ENCODE measurements at regions not wholly inside any gene's neighbourhood (a gene's known extent, or its start where the extent isn't known, plus 50 kb on each side); places are given as distances from the start of the nearest gene placed in this dataset.

- TF ChIP-seq CTCF (conservative IDR thresholded peaks at IDR 0.05; ENCODE audit: low read depth in 2 of 2) (no peak), REST (IDR thresholded peaks at IDR 0.05; ENCODE audit: unreplicated experiment) (no peak), CREB1 (CRISPR knock-in tag; IDR thresholded peaks at IDR 0.05; ENCODE audit: low read depth) (no peak), EZH2phosphoT487 (IDR thresholded peaks at IDR 0.05; ENCODE audit: unreplicated experiment) (no peak), EZH2 (IDR thresholded peaks at IDR 0.05; ENCODE audit: low read depth, unreplicated experiment) (no peak), ZNF114 (CRISPR knock-in tag; IDR thresholded peaks at IDR 0.05) (no peak)
Observed at GRCh38 chr6:74973591-74973990, 232.3 kb downstream of the COL12A1 start (continued).

GRCh38 chr6:74971633-74972032 is 234.2 kb downstream of the COL12A1 start:
- ATAC-seq (no peak), DNase-seq (ENCODE audit: low spot score) (no peak)
- Mint-ChIP-seq H3K4me1 (peaks cover 6% of the 10 kb centered on the region; the same call in 2 of the 3 replicates), H3K4me3 (no peak overlapping the region), H3K36me3 (ENCODE audit: low read depth) (no peaks in the 10 kb centered on the region), H3K9me3 (no peaks in the 10 kb centered on the region), H3K27ac (no peak overlapping the region), H3K27me3 (ENCODE audit: insufficient read depth, low read depth, poor library complexity) (no peaks in the 10 kb centered on the region)
- Histone ChIP-seq H3K79me2 (replicated peaks; ENCODE audit: insufficient read depth) (no peaks in the 10 kb centered on the region), H3K4me1 (ENCODE audit: insufficient read depth) (0 out of 2 replicates have a peak, but pooled peaks cover 5% of the 10 kb centered on the region), H3K4me2 (no peak overlapping the region), H3K36me3 (ENCODE audit: insufficient read depth) (no peaks in the 10 kb centered on the region), H3K4me3 (no peak overlapping the region), H2AFZ (no peak overlapping the region), H4K20me1 (replicated peaks; ENCODE audit: insufficient read depth) (no peaks in the 10 kb centered on the region), H3K27ac (ENCODE audit: low read depth) (no peak overlapping the region), H3F3A (replicated peaks; ENCODE audit: low read depth) (no peaks in the 10 kb centered on the region), H3K9me2 (ENCODE audit: insufficient read depth) (0 out of 2 replicates have a peak, but pooled peaks cover 3% of the 10 kb centered on the region), H3K27me3 (ENCODE audit: insufficient read depth) (no peaks in the 10 kb centered on the region)
- no peak for TF ChIP-seq EZH2 (IDR thresholded peaks at IDR 0.05; ENCODE audit: low read depth, unreplicated experiment)
- TF ChIP-seq CREB1 (CRISPR knock-in tag; IDR thresholded peaks at IDR 0.05; ENCODE audit: low read depth) = no peak
- TF ChIP-seq REST (IDR thresholded peaks at IDR 0.05; ENCODE audit: unreplicated experiment) = no peak
- TF ChIP-seq JUNB (IDR thresholded peaks at IDR 0.05; ENCODE audit: unreplicated experiment) = no peak
- no peak for TF ChIP-seq ZNF331 (CRISPR knock-in tag; IDR thresholded peaks at IDR 0.05; ENCODE audit: low read depth)
- TF ChIP-seq ETS1 (IDR thresholded peaks at IDR 0.05) = no peak
- TF ChIP-seq STAT1 (IDR thresholded peaks at IDR 0.05; ENCODE audit: unreplicated experiment) = no peak
- TF ChIP-seq EZH2phosphoT487 (IDR thresholded peaks at IDR 0.05; ENCODE audit: unreplicated experiment) = no peak

Measured in GM23338 (cell line).